K562 (cell line): ENCODE measurements at regions not wholly inside any gene's neighbourhood (a gene's known extent, or its start where the extent isn't known, plus 50 kb on each side); places are given as distances from the start of the nearest gene placed in this dataset.

Experiments
- CREB1 ChIP-seq, 2 experiments: sonication (generic) in 1 of 2; formaldehyde crosslinking in 1 of 2; IDR thresholded peaks; 2 replicates each; pipeline versions ENCODE4 v1.6.1 to v1.8.0; 2012 to 2022; ENCODE audit warnings: inconsistent platforms in 1 of 2, mild to moderate bottlenecking in 1 of 2, missing genetic modification reagents in 1 of 2, moderate library complexity in 1 of 2
- FOXM1 ChIP-seq, 2 experiments: fragments of 450-650 bp in 1 of 2; sonication (generic) in 1 of 2; formaldehyde crosslinking in 1 of 2; IDR thresholded peaks; 2 replicates each; pipeline versions ENCODE4 v1.6.1 to v1.9.0; 2017 to 2022; ENCODE audit warnings: low read depth in 2 of 2, mild to moderate bottlenecking in 2 of 2, missing genetic modification reagents in 1 of 2, moderate library complexity in 1 of 2
- GTF2A2 ChIP-seq: IDR thresholded peaks from 2 replicates; pipeline ENCODE4 v1.6.1; 2016; ENCODE audit warnings: mild to moderate bottlenecking, missing genetic modification characterization, missing compliant biosample characterization
- PCBP1 ChIP-seq: fragments of 200-400 bp; formaldehyde crosslinking; IDR thresholded peaks from 2 replicates; pipeline ENCODE4 v1.6.1; 2018; ENCODE audit warnings: mild to moderate bottlenecking, low read depth, low read length; ENCODE audit not compliant: poor library complexity, severe bottlenecking
- RNF2 ChIP-seq: sonication (generic); IDR thresholded peaks from 2 replicates; pipeline ENCODE4 v1.6.1; 2016
- ZBTB8A ChIP-seq: fragments of 450-650 bp; IDR thresholded peaks from 2 replicates; pipeline ENCODE4 v1.6.1; 2018; ENCODE audit warnings: mild to moderate bottlenecking, moderate library complexity; ENCODE audit not compliant: partially characterized antibody
- ZNF143 ChIP-seq: sonication (generic); formaldehyde crosslinking; IDR thresholded peaks from 2 replicates; pipeline ENCODE4 v1.9.0; 2022; ENCODE audit warnings: mild to moderate bottlenecking, missing genetic modification reagents
- ZNF316 ChIP-seq: fragments of 450-650 bp; IDR thresholded peaks from 2 replicates; pipeline ENCODE4 v1.6.1; 2016
- ZNF41 ChIP-seq: fragments of 250-450 bp; sonication (Bioruptor Pico); conservative IDR thresholded peaks from 2 replicates; pipeline ENCODE4 v1.4.0; 2020; ENCODE audit warnings: mild to moderate bottlenecking
- TF ChIP-seq, protein P1 (sequence below): IDR thresholded peaks from 3 replicates; pipeline ENCODE4 v1.6.1; 2011; ENCODE audit warnings: borderline replicate concordance, mild to moderate bottlenecking; ENCODE audit not compliant: insufficient read length, insufficient read depth
- TF ChIP-seq, protein P2 (sequence below): fragments of 250-450 bp; sonication (Bioruptor Pico); IDR thresholded peaks from 2 replicates; pipeline ENCODE4 v1.8.0; 2021; ENCODE audit warnings: moderate library complexity, mild to moderate bottlenecking, inconsistent platforms
- TF ChIP-seq, protein P3 (sequence below): fragments of 250-450 bp; sonication (Bioruptor Pico); IDR thresholded peaks from 2 replicates; pipeline ENCODE4 v1.5.0; 2021; ENCODE audit warnings: mild to moderate bottlenecking, borderline replicate concordance

DNA sequence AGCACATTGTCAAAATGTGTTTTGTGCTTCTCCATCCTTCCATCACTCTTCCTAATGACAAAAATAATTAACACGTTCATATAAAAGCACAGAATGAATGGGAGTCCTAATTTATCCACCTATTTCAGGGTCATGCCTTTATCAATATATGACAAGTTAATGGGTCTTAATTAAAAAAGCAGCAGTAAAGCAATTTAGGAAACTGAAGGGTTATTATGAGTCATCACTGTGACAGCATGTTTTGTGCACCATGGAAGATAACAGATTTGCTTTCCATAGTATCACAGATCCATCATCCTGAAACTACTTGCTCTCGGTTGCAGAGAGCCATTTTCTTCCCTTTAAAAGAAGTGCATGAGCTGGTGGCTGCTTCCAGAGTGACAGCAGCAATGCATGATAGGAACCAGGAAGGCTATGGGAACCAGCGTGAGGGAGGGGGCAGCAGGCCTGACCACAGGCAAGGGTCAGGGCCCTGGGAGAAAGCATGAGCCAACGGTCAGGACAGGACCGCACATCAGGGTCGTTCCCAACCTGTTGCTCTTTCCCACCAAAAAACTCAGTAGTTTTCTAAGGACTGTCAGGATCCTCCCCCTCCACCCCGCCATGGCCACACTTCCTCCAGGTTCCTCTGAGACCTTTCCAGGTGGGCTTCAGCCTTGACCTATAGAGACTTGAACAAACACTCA lies 784.1 kb downstream of the UQCRFS1 start (continued):
- TF ChIP-seq CREB1 (IDR thresholded peaks at IDR 0.05) (no peak), CREB1 (CRISPR knock-in tag; IDR thresholded peaks at IDR 0.05) (0 out of 2 replicates have a peak, but pooled peaks have one; percentile 38), RNF2 (no peak), PCBP1 (no peak), ZNF41 (no peak), ZNF316 (no peak), FOXM1 (IDR thresholded peaks at IDR 0.05; ENCODE audit: low read depth) (no peak), FOXM1 (CRISPR knock-in tag; IDR thresholded peaks at IDR 0.05; ENCODE audit: low read depth) (no peak), ZNF143 (CRISPR knock-in tag) (no peak), ZBTB8A (no peak), GTF2A2 (no peak)
- TF ChIP-seq, protein P1, sequence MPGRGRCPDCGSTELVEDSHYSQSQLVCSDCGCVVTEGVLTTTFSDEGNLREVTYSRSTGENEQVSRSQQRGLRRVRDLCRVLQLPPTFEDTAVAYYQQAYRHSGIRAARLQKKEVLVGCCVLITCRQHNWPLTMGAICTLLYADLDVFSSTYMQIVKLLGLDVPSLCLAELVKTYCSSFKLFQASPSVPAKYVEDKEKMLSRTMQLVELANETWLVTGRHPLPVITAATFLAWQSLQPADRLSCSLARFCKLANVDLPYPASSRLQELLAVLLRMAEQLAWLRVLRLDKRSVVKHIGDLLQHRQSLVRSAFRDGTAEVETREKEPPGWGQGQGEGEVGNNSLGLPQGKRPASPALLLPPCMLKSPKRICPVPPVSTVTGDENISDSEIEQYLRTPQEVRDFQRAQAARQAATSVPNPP: no peak
- TF ChIP-seq, protein P2, sequence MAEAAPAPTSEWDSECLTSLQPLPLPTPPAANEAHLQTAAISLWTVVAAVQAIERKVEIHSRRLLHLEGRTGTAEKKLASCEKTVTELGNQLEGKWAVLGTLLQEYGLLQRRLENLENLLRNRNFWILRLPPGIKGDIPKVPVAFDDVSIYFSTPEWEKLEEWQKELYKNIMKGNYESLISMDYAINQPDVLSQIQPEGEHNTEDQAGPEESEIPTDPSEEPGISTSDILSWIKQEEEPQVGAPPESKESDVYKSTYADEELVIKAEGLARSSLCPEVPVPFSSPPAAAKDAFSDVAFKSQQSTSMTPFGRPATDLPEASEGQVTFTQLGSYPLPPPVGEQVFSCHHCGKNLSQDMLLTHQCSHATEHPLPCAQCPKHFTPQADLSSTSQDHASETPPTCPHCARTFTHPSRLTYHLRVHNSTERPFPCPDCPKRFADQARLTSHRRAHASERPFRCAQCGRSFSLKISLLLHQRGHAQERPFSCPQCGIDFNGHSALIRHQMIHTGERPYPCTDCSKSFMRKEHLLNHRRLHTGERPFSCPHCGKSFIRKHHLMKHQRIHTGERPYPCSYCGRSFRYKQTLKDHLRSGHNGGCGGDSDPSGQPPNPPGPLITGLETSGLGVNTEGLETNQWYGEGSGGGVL (CRISPR knock-in tag): no peak
- TF ChIP-seq, protein P3, sequence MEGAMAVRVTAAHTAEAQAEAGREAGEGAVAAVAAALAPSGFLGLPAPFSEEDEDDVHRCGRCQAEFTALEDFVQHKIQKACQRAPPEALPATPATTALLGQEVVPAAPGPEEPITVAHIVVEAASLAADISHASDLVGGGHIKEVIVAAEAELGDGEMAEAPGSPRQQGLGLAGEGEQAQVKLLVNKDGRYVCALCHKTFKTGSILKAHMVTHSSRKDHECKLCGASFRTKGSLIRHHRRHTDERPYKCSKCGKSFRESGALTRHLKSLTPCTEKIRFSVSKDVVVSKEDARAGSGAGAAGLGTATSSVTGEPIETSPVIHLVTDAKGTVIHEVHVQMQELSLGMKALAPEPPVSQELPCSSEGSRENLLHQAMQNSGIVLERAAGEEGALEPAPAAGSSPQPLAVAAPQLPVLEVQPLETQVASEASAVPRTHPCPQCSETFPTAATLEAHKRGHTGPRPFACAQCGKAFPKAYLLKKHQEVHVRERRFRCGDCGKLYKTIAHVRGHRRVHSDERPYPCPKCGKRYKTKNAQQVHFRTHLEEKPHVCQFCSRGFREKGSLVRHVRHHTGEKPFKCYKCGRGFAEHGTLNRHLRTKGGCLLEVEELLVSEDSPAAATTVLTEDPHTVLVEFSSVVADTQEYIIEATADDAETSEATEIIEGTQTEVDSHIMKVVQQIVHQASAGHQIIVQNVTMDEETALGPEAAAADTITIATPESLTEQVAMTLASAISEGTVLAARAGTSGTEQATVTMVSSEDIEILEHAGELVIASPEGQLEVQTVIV: no peak
